ENCODE measurements at regions not wholly inside any gene's neighbourhood (a gene's known extent, or its start where the extent isn't known, plus 50 kb on each side); places are given as distances from the start of the nearest gene placed in this dataset.

DNA sequence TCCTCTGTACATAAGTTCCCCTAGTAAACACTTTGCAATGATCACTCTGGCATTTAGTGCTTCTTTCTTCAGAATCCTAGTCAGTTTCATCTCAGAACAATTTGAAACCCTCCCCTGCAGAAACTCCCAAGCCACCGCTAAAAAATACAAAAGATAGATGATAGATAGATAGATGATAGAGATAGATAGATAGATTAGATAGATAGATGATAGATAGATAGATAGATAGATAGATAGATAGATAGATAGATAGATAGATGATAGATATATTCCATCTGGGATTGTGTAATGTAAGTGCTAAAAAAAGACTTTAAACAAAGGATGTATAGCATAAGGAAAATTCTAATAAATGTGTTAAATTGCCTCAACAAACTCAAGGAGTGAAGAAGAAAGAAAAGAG lies 212.6 kb upstream of the POGK start:
- no peak for TF ChIP-seq POLR2A (IDR thresholded peaks at IDR 0.05; ENCODE audit: insufficient read depth in 1 of 2, low read depth in 2 of 2, low read length in 2 of 2)
- TF ChIP-seq EP300 (IDR thresholded peaks at IDR 0.05; ENCODE audit: low read depth in 2 of 2, low read length in 2 of 2): no peak
- no peak for TF ChIP-seq EP300 (CRISPR knock-in tag; IDR thresholded peaks at IDR 0.05; ENCODE audit: borderline replicate concordance)
- no peak for TF ChIP-seq SIN3A (IDR thresholded peaks at IDR 0.05; ENCODE audit: borderline replicate concordance, low read depth, low read length)
- TF ChIP-seq, protein P1, sequence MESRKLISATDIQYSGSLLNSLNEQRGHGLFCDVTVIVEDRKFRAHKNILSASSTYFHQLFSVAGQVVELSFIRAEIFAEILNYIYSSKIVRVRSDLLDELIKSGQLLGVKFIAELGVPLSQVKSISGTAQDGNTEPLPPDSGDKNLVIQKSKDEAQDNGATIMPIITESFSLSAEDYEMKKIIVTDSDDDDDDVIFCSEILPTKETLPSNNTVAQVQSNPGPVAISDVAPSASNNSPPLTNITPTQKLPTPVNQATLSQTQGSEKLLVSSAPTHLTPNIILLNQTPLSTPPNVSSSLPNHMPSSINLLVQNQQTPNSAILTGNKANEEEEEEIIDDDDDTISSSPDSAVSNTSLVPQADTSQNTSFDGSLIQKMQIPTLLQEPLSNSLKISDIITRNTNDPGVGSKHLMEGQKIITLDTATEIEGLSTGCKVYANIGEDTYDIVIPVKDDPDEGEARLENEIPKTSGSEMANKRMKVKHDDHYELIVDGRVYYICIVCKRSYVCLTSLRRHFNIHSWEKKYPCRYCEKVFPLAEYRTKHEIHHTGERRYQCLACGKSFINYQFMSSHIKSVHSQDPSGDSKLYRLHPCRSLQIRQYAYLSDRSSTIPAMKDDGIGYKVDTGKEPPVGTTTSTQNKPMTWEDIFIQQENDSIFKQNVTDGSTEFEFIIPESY (CRISPR knock-in tag; IDR thresholded peaks at IDR 0.05): no peak
- no peak for TF ChIP-seq ZBTB38 (CRISPR knock-in tag; IDR thresholded peaks at IDR 0.05)
- no peak for TF ChIP-seq CBFB (CRISPR knock-in tag; IDR thresholded peaks at IDR 0.05)
- TF ChIP-seq GTF3A (CRISPR knock-in tag; conservative IDR thresholded peaks at IDR 0.05): no peak
- TF ChIP-seq, protein P2, sequence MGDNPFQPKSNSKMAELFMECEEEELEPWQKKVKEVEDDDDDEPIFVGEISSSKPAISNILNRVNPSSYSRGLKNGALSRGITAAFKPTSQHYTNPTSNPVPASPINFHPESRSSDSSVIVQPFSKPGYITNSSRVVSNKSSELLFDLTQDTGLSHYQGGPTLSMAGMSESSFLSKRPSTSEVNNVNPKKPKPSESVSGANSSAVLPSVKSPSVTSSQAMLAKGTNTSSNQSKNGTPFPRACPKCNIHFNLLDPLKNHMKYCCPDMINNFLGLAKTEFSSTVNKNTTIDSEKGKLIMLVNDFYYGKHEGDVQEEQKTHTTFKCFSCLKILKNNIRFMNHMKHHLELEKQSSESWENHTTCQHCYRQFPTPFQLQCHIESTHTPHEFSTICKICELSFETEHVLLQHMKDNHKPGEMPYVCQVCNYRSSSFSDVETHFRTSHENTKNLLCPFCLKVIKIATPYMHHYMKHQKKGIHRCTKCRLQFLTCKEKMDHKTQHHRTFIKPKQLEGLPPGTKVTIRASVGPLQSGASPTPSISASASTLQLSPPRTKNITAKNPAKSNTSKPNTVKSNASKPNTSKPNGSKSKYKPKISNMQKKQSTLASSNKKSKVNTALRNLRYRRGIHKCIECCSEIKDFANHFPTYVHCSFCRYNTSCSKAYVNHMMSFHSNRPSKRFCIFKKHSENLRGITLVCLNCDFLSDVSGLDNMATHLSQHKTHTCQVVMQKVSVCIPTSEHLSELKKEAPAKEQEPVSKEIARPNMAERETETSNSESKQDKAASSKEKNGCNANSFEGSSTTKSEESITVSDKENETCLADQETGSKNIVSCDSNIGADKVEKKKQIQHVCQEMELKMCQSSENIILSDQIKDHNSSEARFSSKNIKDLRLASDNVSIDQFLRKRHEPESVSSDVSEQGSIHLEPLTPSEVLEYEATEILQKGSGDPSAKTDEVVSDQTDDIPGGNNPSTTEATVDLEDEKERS (CRISPR knock-in tag; IDR thresholded peaks at IDR 0.05): no peak
- TF ChIP-seq XBP1 (CRISPR knock-in tag; IDR thresholded peaks at IDR 0.05): no peak
- TF ChIP-seq SMC3 (IDR thresholded peaks at IDR 0.05; ENCODE audit: low read length): no peak
- TF ChIP-seq, protein P3, sequence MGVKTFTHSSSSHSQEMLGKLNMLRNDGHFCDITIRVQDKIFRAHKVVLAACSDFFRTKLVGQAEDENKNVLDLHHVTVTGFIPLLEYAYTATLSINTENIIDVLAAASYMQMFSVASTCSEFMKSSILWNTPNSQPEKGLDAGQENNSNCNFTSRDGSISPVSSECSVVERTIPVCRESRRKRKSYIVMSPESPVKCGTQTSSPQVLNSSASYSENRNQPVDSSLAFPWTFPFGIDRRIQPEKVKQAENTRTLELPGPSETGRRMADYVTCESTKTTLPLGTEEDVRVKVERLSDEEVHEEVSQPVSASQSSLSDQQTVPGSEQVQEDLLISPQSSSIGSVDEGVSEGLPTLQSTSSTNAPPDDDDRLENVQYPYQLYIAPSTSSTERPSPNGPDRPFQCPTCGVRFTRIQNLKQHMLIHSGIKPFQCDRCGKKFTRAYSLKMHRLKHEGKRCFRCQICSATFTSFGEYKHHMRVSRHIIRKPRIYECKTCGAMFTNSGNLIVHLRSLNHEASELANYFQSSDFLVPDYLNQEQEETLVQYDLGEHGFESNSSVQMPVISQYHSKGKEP (CRISPR knock-in tag; IDR thresholded peaks at IDR 0.05): no peak
- no peak for TF ChIP-seq NCOA2 (CRISPR knock-in tag; IDR thresholded peaks at IDR 0.05)
- no peak for TF ChIP-seq RNF2 (conservative IDR thresholded peaks at IDR 0.05; ENCODE audit: low read depth)
- no peak for TF ChIP-seq MAZ (IDR thresholded peaks at IDR 0.05; ENCODE audit: borderline replicate concordance, low read depth, low read length)
- TF ChIP-seq MAZ (CRISPR knock-in tag; IDR thresholded peaks at IDR 0.05; ENCODE audit: low read depth): no peak

Data from HepG2 (cell line).